Ascending aorta (tissue), 2 donors: ENCODE measurements at regions not wholly inside any gene's neighbourhood (a gene's known extent, or its start where the extent isn't known, plus 50 kb on each side); places are given as distances from the start of the nearest gene placed in this dataset.

Experiments
- DNase-seq, 2 donors: peaks; one replicate each; pipeline ENCODE4 v3.0.0-alpha.2; 2019; ENCODE audit warnings: low spot score in 2 of 2
- H3K27ac ChIP-seq, 2 donors: fragments of 200-600 bp; sonication (generic); one replicate each; pipeline ENCODE4 v1.5.1; 2016 to 2017; ENCODE audit warnings: mild to moderate bottlenecking in 1 of 2
- H3K27me3 ChIP-seq: fragments of 200-600 bp; sonication (generic); one replicate; pipeline ENCODE4 v1.5.1; 2017
- H3K36me3 ChIP-seq, 2 donors: fragments of 200-600 bp; sonication (generic); one replicate each; pipeline ENCODE4 v1.5.1; 2016
- H3K4me1 ChIP-seq, 2 donors: fragments of 200-600 bp; sonication (generic); one replicate each; pipeline ENCODE4 v1.5.1; 2016 to 2017; ENCODE audit warnings: mild to moderate bottlenecking in 1 of 2
- H3K4me3 ChIP-seq, 2 donors: fragments of 200-600 bp; sonication (generic); one replicate each; pipeline ENCODE4 v1.5.1; 2016 to 2017; ENCODE audit warnings: mild to moderate bottlenecking in 1 of 2
- H3K9me3 ChIP-seq, 2 donors: fragments of 200-600 bp; sonication (generic); one replicate each; pipeline ENCODE4 v1.5.1; 2016
- CTCF ChIP-seq, 3 experiments: fragments of 200-600 bp in 2 of 3; fragments of 450-650 bp in 1 of 3; sonication (generic) in 2 of 3; IDR thresholded peaks; one replicate each; pipeline ENCODE4 v1.5.1; 2016 to 2019; ENCODE audit warnings: antibody characterized with exemption in 3 of 3, mild to moderate bottlenecking in 1 of 3, moderate library complexity in 1 of 3
- intact Hi-C: fragments of 100-400 bp; cut with DNase I; formaldehyde crosslinking; loops from one replicate; pipeline ENCODE4 v1.15.1; 2023

GRCh38 chr6:27672113-27672799, 199.4 kb upstream of the ZNF184 start:
- DNase-seq = no peak
- intact Hi-C loops = no loop called here
- H3K27ac ChIP-seq = no peak overlapping the region
- no peak overlapping the region for H3K4me3 ChIP-seq
- no peaks in the 10 kb centered on the region for H3K9me3 ChIP-seq
- no peaks in the 10 kb centered on the region for H3K27me3 ChIP-seq
- no peaks in the 10 kb centered on the region for H3K36me3 ChIP-seq
- no peaks in the 10 kb centered on the region for H3K4me1 ChIP-seq
- no peak for TF ChIP-seq CTCF (IDR thresholded peaks at IDR 0.05)

- Histone ChIP-seq H3K27me3 (no peaks in the 10 kb centered on the region), H3K27ac (no peak overlapping the region), H3K9me3 (no peaks in the 10 kb centered on the region), H3K36me3 (no peaks in the 10 kb centered on the region), H3K4me1 (no peaks in the 10 kb centered on the region), H3K4me3 (peak overlapping the region in 1 of 2 donors; percentile 19)
- TF ChIP-seq CTCF (IDR thresholded peaks at IDR 0.05) = no peak
- intact Hi-C loops = no loop called here
- DNase-seq = no peak
Measured at GRCh38 chr6:27669624-27670301, 196.9 kb upstream of the ZNF184 start.

GRCh38 chr6:27669295-27669623, 196.4 kb upstream of the ZNF184 start:
- intact Hi-C loops = no loop called here
- TF ChIP-seq CTCF (IDR thresholded peaks at IDR 0.05) = no peak
- DNase-seq = no peak
- no peaks in the 10 kb centered on the region for H3K36me3 ChIP-seq
- no peaks in the 10 kb centered on the region for H3K27me3 ChIP-seq
- peak overlapping the region in 1 of 2 donors; percentile 19 for H3K4me3 ChIP-seq
- no peaks in the 10 kb centered on the region for H3K4me1 ChIP-seq
- no peak overlapping the region for H3K27ac ChIP-seq
- H3K9me3 ChIP-seq = no peaks in the 10 kb centered on the region

- H3K27me3 ChIP-seq = no peaks in the 10 kb centered on the region
- peak overlapping the region in 1 of 2 donors; percentile 19 for H3K4me3 ChIP-seq
- intact Hi-C loops = no loop called here
- no peak for TF ChIP-seq CTCF (IDR thresholded peaks at IDR 0.05)
- H3K27ac ChIP-seq = no peak overlapping the region
- H3K9me3 ChIP-seq = no peaks in the 10 kb centered on the region
- H3K4me1 ChIP-seq = no peaks in the 10 kb centered on the region
- DNase-seq = no peak
- no peaks in the 10 kb centered on the region for H3K36me3 ChIP-seq
Measured at GRCh38 chr6:27668442-27669294, 195.8 kb upstream of the ZNF184 start.

GRCh38 chr6:27667657-27668441, 194.9 kb upstream of the ZNF184 start:
- TF ChIP-seq CTCF (IDR thresholded peaks at IDR 0.05) = no peak
- no peaks in the 10 kb centered on the region for H3K36me3 ChIP-seq
- H3K27ac ChIP-seq = no peak overlapping the region
- no peaks in the 10 kb centered on the region for H3K27me3 ChIP-seq
- H3K4me1 ChIP-seq = no peaks in the 10 kb centered on the region
- H3K4me3 ChIP-seq = no peak overlapping the region
- intact Hi-C loops = no loop called here
- DNase-seq = no peak
- no peaks in the 10 kb centered on the region for H3K9me3 ChIP-seq
